Activated CD4-positive, alpha-beta T cell treated with anti-CD3 and anti-CD28 coated beads, Interleukin-2, amount 50 U/mL, for 24 hours (primary cell): ENCODE measurements at regions not wholly inside any gene's neighbourhood (a gene's known extent, or its start where the extent isn't known, plus 50 kb on each side); places are given as distances from the start of the nearest gene placed in this dataset.
A peak's percentile ranks its signal among the peaks of the same experiment; 100 is the strongest.
"Not testable (repeated sequence)": the region's sequence is repeated elsewhere in the genome, so short reads cannot be mapped to it uniquely, and the experiment has no call there.

Experiments used
- DNase-seq, 2 donors: peaks; one replicate each; pipeline ENCODE4 v3.0.0-alpha.2; 2020; ENCODE audit warnings: low read depth in 1 of 2, low spot score in 1 of 2

- no peak for DNase-seq
Measured at GRCh38 chr15:75100679-75101078, 77.3 kb downstream of the PPCDC start.

GRCh38 chr15:75104804-75105557 is 81.6 kb downstream of the PPCDC start:
- no peak for DNase-seq

GRCh38 chr15:75107516-75107907 is 84.1 kb downstream of the PPCDC start:
- no peak for DNase-seq

- peak; percentile 13 to 51 for DNase-seq
Measured at GRCh38 chr15:75107908-75108838, 84.8 kb downstream of the PPCDC start.

- no peak for DNase-seq
Measured at GRCh38 chr15:75109021-75109735, 85.8 kb downstream of the PPCDC start.

- no peak for DNase-seq
Measured at GRCh38 chr15:75109736-75110130, 86.3 kb downstream of the PPCDC start.

- no peak for DNase-seq
Measured at GRCh38 chr15:75112278-75112847, 89.0 kb downstream of the PPCDC start.

- no peak for DNase-seq
Measured at GRCh38 chr15:75112848-75113492, 88.7 kb upstream of the C15orf39 start.

- DNase-seq: no peak
Measured at GRCh38 chr15:75114327-75114726, 87.4 kb upstream of the C15orf39 start.

- no peak for DNase-seq
Measured at GRCh38 chr15:75114796-75115195, 86.9 kb upstream of the C15orf39 start.

GRCh38 chr15:75115411-75115913 is 86.2 kb upstream of the C15orf39 start:
- not testable (repeated sequence) for DNase-seq

- not testable (repeated sequence) for DNase-seq
Measured at GRCh38 chr15:75116143-75116542, 85.5 kb upstream of the C15orf39 start.

GRCh38 chr15:75117993-75118392 is 83.7 kb upstream of the C15orf39 start:
- DNase-seq: no peak

GRCh38 chr15:75119312-75119711 is 82.4 kb upstream of the C15orf39 start:
- DNase-seq: not testable (repeated sequence)

- no peak for DNase-seq
Measured at GRCh38 chr15:75121491-75121890, 80.2 kb upstream of the C15orf39 start.

- no peak for DNase-seq
Measured at GRCh38 chr15:75123395-75123794, 78.3 kb upstream of the C15orf39 start.

- not testable (repeated sequence) for DNase-seq
Measured at GRCh38 chr15:75124278-75124677, 77.4 kb upstream of the C15orf39 start.

GRCh38 chr15:75125935-75126334 is 75.7 kb upstream of the C15orf39 start:
- DNase-seq: no peak

- DNase-seq: no peak
Measured at GRCh38 chr15:75126864-75127580, 74.7 kb upstream of the C15orf39 start.

- DNase-seq: no peak
Measured at GRCh38 chr15:75129788-75130187, 71.9 kb upstream of the C15orf39 start.
